Effector memory CD4-positive, alpha-beta T cell (primary cell): ENCODE measurements at regions not wholly inside any gene's neighbourhood (a gene's known extent, or its start where the extent isn't known, plus 50 kb on each side); places are given as distances from the start of the nearest gene placed in this dataset.

Source experiments
- DNase-seq, 3 donors: peaks; one replicate each; pipeline ENCODE4 v3.0.0-alpha.2; 2020
- H3K27ac ChIP-seq: 2 replicates; pipeline ENCODE4 v1.7.0; 2013; ENCODE audit warnings: mild to moderate bottlenecking, low read length, moderate library complexity; ENCODE audit not compliant: insufficient read depth, poor library complexity, severe bottlenecking
- H3K27me3 ChIP-seq: replicated peaks from 2 replicates; pipeline ENCODE4 v1.7.0; 2013; ENCODE audit warnings: mild to moderate bottlenecking, low read length; ENCODE audit not compliant: insufficient read depth, control insufficient read depth, poor library complexity, severe bottlenecking
- H3K36me3 ChIP-seq: 2 replicates; pipeline ENCODE4 v1.7.0; 2013; ENCODE audit warnings: mild to moderate bottlenecking, low read length, moderate library complexity; ENCODE audit not compliant: control insufficient read depth, insufficient read depth
- H3K4me1 ChIP-seq: 2 replicates; pipeline ENCODE4 v1.7.0; 2013; ENCODE audit warnings: low read length, mild to moderate bottlenecking; ENCODE audit not compliant: control insufficient read depth, insufficient read depth, poor library complexity, severe bottlenecking
- H3K4me3 ChIP-seq: 2 replicates; pipeline ENCODE4 v1.7.0; 2013; ENCODE audit warnings: low read length, low read depth, mild to moderate bottlenecking; ENCODE audit not compliant: insufficient read depth, poor library complexity, severe bottlenecking
- H3K9me3 ChIP-seq: 2 replicates; pipeline ENCODE4 v1.7.0; 2013; ENCODE audit warnings: mild to moderate bottlenecking, low read length, moderate library complexity; ENCODE audit not compliant: control insufficient read depth

DNA sequence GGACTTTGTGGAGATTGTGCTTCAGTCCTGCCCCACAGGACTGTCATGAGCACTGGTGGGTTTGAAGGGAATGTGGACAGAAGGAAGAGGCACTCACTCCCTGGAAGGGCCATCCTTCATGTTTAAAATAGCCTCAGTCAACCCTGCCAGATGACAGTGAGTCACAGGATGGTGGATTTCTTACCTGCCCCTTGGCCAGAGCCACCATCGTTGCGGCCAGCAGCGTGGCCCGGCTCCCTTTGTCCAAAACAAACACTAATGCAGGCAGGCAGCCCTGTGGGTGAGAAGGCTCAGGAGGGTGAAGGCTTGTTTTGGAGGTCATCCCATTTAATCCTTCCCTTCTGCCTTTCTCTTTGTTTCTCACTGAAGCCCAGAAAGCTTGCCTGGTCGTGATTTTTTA lies 422.7 kb downstream of the CD83 start:
- no peaks in the 10 kb centered on the region for H3K36me3 ChIP-seq
- H3K27me3 ChIP-seq: no peaks in the 10 kb centered on the region

GRCh38 chr6:14540810-14541540 lies 423.4 kb downstream of the CD83 start:
- no peak for DNase-seq
- Histone ChIP-seq H3K9me3 (no peaks in the 10 kb centered on the region), H3K4me3 (no peak overlapping the region), H3K27me3 (no peaks in the 10 kb centered on the region), H3K36me3 (no peaks in the 10 kb centered on the region), H3K27ac (no peak overlapping the region), H3K4me1 (no peaks in the 10 kb centered on the region)

More for the DNA sequence above, 422.7 kb downstream of the CD83 start:
- Histone ChIP-seq H3K4me1 (no peaks in the 10 kb centered on the region), H3K27ac (no peak overlapping the region), H3K4me3 (no peak overlapping the region), H3K9me3 (no peaks in the 10 kb centered on the region)
- DNase-seq: no peak

DNA sequence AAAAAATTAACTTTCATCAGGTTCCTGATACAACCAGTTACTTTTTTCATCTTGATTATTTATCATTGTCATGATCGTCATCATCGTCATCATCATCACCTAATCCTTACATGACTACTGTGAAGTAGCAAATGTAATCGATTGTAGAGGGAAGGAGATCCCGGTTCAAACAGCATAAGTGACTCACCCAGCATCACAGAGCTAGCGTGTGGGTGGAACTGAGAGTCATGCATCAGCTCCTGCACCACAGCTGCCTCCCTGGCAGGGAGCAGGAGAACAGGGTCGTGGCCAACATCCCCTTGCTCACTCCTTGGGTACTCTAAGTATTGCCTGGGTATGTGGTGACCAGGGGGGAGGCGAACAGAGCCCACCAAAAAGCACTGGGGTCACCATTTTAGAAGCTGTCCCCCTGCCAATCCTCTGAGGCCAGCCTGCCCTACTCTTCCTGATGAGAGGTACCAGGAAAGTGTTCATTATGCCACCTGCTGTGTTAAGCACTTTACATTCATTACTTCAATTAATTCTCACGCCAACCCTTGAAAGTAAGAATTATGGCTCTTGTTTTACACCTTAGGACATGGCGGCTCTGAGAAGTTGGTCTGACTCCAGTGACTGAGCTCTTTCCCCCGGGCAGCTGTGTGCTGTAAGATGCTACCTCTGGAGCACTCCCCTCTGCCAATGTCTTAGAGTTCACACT lies 425.2 kb downstream of the CD83 start:
- Histone ChIP-seq H3K36me3 (no peaks in the 10 kb centered on the region), H3K27me3 (no peaks in the 10 kb centered on the region), H3K27ac (no peak overlapping the region), H3K4me1 (no peaks in the 10 kb centered on the region), H3K4me3 (no peak overlapping the region), H3K9me3 (no peaks in the 10 kb centered on the region)
- DNase-seq: no peak

GRCh38 chr6:14543971-14544585 lies 426.5 kb downstream of the CD83 start:
- no peaks in the 10 kb centered on the region for H3K36me3 ChIP-seq
- no peak overlapping the region for H3K4me3 ChIP-seq
- no peak overlapping the region for H3K27ac ChIP-seq
- no peaks in the 10 kb centered on the region for H3K9me3 ChIP-seq
- no peaks in the 10 kb centered on the region for H3K4me1 ChIP-seq
- H3K27me3 ChIP-seq: no peaks in the 10 kb centered on the region
- no peak for DNase-seq

DNA sequence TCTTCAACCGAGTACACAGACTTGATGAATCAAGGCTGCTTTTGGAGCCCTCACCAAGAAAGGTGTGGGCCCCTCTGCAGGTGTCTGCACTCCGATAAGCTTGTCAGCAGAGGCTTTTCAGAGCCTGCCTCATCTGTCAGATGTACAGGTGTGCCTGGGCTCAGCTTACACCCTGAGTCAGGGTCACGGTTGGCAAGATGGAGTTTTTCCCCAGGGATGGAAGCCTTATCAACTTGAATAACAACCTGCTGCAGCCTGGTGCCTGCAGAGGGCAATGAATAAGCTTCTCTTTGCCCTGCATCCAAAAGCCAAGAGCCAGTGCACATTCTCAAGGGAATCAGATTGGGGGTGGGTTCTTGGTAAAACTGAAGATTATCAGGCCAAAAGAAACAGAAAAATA lies 427.1 kb downstream of the CD83 start:
- no peak overlapping the region for H3K4me3 ChIP-seq
- H3K27ac ChIP-seq: no peak overlapping the region
- no peaks in the 10 kb centered on the region for H3K36me3 ChIP-seq
- no peak for DNase-seq
- H3K27me3 ChIP-seq: no peaks in the 10 kb centered on the region
- H3K9me3 ChIP-seq: no peaks in the 10 kb centered on the region
- no peaks in the 10 kb centered on the region for H3K4me1 ChIP-seq

GRCh38 chr6:14545496-14545895 lies 427.9 kb downstream of the CD83 start:
- H3K27ac ChIP-seq: no peak overlapping the region
- no peaks in the 10 kb centered on the region for H3K36me3 ChIP-seq
- DNase-seq: no peak
- no peak overlapping the region for H3K4me3 ChIP-seq
- no peaks in the 10 kb centered on the region for H3K4me1 ChIP-seq
- no peaks in the 10 kb centered on the region for H3K27me3 ChIP-seq
- no peaks in the 10 kb centered on the region for H3K9me3 ChIP-seq

- no peaks in the 10 kb centered on the region for H3K36me3 ChIP-seq
These were observed 428.5 kb downstream of the CD83 start for GRCh38 chr6:14546036-14546435.

DNA sequence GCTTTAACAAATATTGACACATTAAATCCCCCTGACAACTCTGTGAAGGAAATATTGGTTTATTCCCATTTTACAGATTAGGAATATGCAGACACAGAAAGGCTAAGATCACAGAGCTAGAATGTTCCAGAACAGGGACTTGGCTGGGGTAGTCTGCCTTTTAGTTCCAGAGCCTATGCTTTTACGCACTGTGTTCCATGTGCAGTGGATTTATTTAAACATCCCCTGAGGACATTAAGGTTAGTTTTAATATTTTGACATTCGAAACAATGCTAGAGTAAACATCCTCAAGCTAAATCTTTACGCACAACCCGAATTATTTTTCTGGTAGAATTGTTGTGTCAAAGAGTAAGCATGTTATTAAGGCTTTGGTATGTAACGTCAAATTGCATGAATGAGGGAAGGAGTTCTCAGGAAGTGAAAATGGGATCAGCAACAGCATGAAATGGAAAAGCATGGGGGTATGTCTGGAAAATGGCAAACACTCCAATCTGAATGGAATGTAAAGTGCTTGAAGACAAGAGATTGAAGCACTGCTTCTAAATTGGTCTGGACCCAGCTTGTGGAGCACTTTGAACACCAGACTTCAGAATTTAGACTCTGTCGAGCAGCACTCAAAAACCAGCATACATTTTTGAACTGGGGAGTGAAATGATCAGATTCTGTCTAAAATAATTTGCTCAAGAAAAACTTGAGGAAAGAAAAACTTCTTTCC lies 429.9 kb downstream of the CD83 start:
- Histone ChIP-seq H3K27me3 (no peaks in the 10 kb centered on the region), H3K27ac (no peak overlapping the region), H3K36me3 (no peaks in the 10 kb centered on the region), H3K4me3 (no peak overlapping the region), H3K9me3 (no peaks in the 10 kb centered on the region), H3K4me1 (no peaks in the 10 kb centered on the region)
- DNase-seq: no peak

More at GRCh38 chr6:14546036-14546435, 428.5 kb downstream of the CD83 start:
- Histone ChIP-seq H3K4me3 (no peak overlapping the region), H3K9me3 (no peaks in the 10 kb centered on the region), H3K4me1 (no peaks in the 10 kb centered on the region), H3K27me3 (no peaks in the 10 kb centered on the region), H3K27ac (no peak overlapping the region)
- DNase-seq: no peak

- no peak for DNase-seq
- no peaks in the 10 kb centered on the region for H3K9me3 ChIP-seq
These were observed 431.8 kb downstream of the CD83 start for GRCh38 chr6:14549304-14549770.

More at GRCh38 chr6:14549304-14549770, 431.8 kb downstream of the CD83 start:
- Histone ChIP-seq H3K4me3 (no peak overlapping the region), H3K27ac (no peak overlapping the region), H3K36me3 (no peaks in the 10 kb centered on the region), H3K27me3 (no peaks in the 10 kb centered on the region), H3K4me1 (no peaks in the 10 kb centered on the region)
